H9 (cell line): ENCODE measurements at regions not wholly inside any gene's neighbourhood (a gene's known extent, or its start where the extent isn't known, plus 50 kb on each side); places are given as distances from the start of the nearest gene placed in this dataset.

Experiments
- DNase-seq: peaks from one replicate; pipeline ENCODE4 v3.0.0-alpha.2; 2017
- H2AFZ ChIP-seq: one replicate; pipeline ENCODE4 v1.6.1; 2013; ENCODE audit warnings: mild to moderate bottlenecking, low read length, control low read depth, moderate library complexity
- H2AK5ac ChIP-seq: 2 replicates; pipeline ENCODE4 v1.6.1; 2013; ENCODE audit warnings: low read length, control low read depth, mixed read lengths; ENCODE audit not compliant: insufficient read length
- H2BK120ac ChIP-seq: one replicate; pipeline ENCODE4 v1.6.1; 2013; ENCODE audit warnings: low read depth, mild to moderate bottlenecking, low read length, control low read depth, inconsistent platforms; ENCODE audit not compliant: poor library complexity, severe bottlenecking
- H2BK12ac ChIP-seq: 2 replicates; pipeline ENCODE4 v1.6.1; 2013; ENCODE audit warnings: low read length, control low read depth, mixed read lengths, low read depth; ENCODE audit not compliant: insufficient read length
- H2BK15ac ChIP-seq: 2 replicates; pipeline ENCODE4 v1.6.1; 2013; ENCODE audit warnings: low read depth, low read length, control low read depth
- H2BK20ac ChIP-seq: one replicate; pipeline ENCODE4 v1.6.1; 2013; ENCODE audit warnings: low read depth, mild to moderate bottlenecking, low read length, control low read depth, inconsistent platforms; ENCODE audit not compliant: poor library complexity, severe bottlenecking
- H2BK5ac ChIP-seq: 2 replicates; pipeline ENCODE4 v1.6.1; 2013; ENCODE audit warnings: low read length, control low read depth, mixed read lengths; ENCODE audit not compliant: insufficient read length
- H3K14ac ChIP-seq: 2 replicates; pipeline ENCODE4 v1.6.1; 2013; ENCODE audit warnings: low read length, control low read depth; ENCODE audit not compliant: insufficient read depth
- H3K18ac ChIP-seq: 2 replicates; pipeline ENCODE4 v1.6.1; 2013; ENCODE audit warnings: low read depth, mild to moderate bottlenecking, mixed read lengths, low read length, control low read depth; ENCODE audit not compliant: insufficient read length
- H3K23ac ChIP-seq: 2 replicates; pipeline ENCODE4 v1.6.1; 2013; ENCODE audit warnings: low read length, control low read depth, mixed read lengths, low read depth; ENCODE audit not compliant: insufficient read length
- H3K23me2 ChIP-seq: 2 replicates; pipeline ENCODE4 v1.6.1; 2013; ENCODE audit warnings: low read depth, mild to moderate bottlenecking, mixed read lengths, low read length, control low read depth; ENCODE audit not compliant: insufficient read length, poor library complexity, severe bottlenecking
- H3K27ac ChIP-seq: 2 replicates; pipeline ENCODE4 v1.5.1; 2013; ENCODE audit warnings: low read length, control low read depth, mixed read lengths, low read depth; ENCODE audit not compliant: insufficient read length
- H3K27me3 ChIP-seq: 2 replicates; pipeline ENCODE4 v1.6.1; 2013; ENCODE audit warnings: low read length, control low read depth, inconsistent platforms; ENCODE audit not compliant: insufficient read depth
- H3K4ac ChIP-seq: 2 replicates; pipeline ENCODE4 v1.6.1; 2013; ENCODE audit warnings: low read depth, mild to moderate bottlenecking, control low read depth, inconsistent platforms, low read length, moderate library complexity
- H3K4me1 ChIP-seq: 2 replicates; pipeline ENCODE4 v1.6.1; 2013; ENCODE audit warnings: low read length, control low read depth, inconsistent platforms; ENCODE audit not compliant: insufficient read depth
- H3K4me2 ChIP-seq: 2 replicates; pipeline ENCODE4 v1.6.1; 2013; ENCODE audit warnings: low read length, control low read depth, mixed read lengths; ENCODE audit not compliant: insufficient read length, insufficient read depth
- H3K56ac ChIP-seq: 2 replicates; pipeline ENCODE4 v1.6.1; 2013; ENCODE audit warnings: low read depth, mild to moderate bottlenecking, mixed read lengths, low read length, control low read depth; ENCODE audit not compliant: insufficient read length
- H3K79me1 ChIP-seq: 2 replicates; pipeline ENCODE4 v1.6.1; 2013; ENCODE audit warnings: low read depth, mild to moderate bottlenecking, moderate library complexity, low read length, control low read depth, inconsistent platforms; ENCODE audit not compliant: insufficient read depth, poor library complexity, severe bottlenecking
- H3K79me2 ChIP-seq: 2 replicates; pipeline ENCODE4 v1.6.1; 2013; ENCODE audit warnings: low read length, control low read depth, inconsistent platforms; ENCODE audit not compliant: insufficient read depth
- H3K9ac ChIP-seq: 2 replicates; pipeline ENCODE4 v1.6.1; 2013; ENCODE audit warnings: low read length, control low read depth, mixed read lengths; ENCODE audit not compliant: insufficient read length; ENCODE audit errors: extremely low read depth
- H3K9me3 ChIP-seq: one replicate; pipeline ENCODE4 v1.6.1; 2013; ENCODE audit warnings: low read depth, low read length, inconsistent platforms; ENCODE audit not compliant: control insufficient read depth
- H3T11ph ChIP-seq: one replicate; pipeline ENCODE4 v1.6.1; 2013; ENCODE audit warnings: mild to moderate bottlenecking, low read length, control low read depth, inconsistent platforms
- H4K20me1 ChIP-seq: one replicate; pipeline ENCODE4 v1.6.1; 2013; ENCODE audit not compliant: control insufficient read depth, insufficient read length, insufficient read depth
- H4K5ac ChIP-seq: 2 replicates; pipeline ENCODE4 v1.6.1; 2013; ENCODE audit warnings: low read depth, mild to moderate bottlenecking, mixed read lengths, low read length, control low read depth; ENCODE audit not compliant: insufficient read length
- H4K8ac ChIP-seq: replicated peaks from 2 replicates; pipeline ENCODE4 v1.6.1; 2013; ENCODE audit warnings: low read length, control low read depth, mixed read lengths, low read depth; ENCODE audit not compliant: insufficient read length
- H4K91ac ChIP-seq: 2 replicates; pipeline ENCODE4 v1.6.1; 2013; ENCODE audit warnings: low read depth, mild to moderate bottlenecking, moderate library complexity, mixed read lengths, low read length, control low read depth; ENCODE audit not compliant: insufficient read length
- H3K27ac Mint-ChIP-seq, 3 experiments: 2 replicates in 2 of 3; 3 replicates in 1 of 3; pipeline ENCODE4 v1.8.0; 2020 to 2021; ENCODE audit warnings: mixed read lengths in 3 of 3, mild to moderate bottlenecking in 1 of 3, moderate library complexity in 1 of 3
- H3K27me3 Mint-ChIP-seq: 2 replicates; pipeline ENCODE4 v1.8.0; 2021; ENCODE audit warnings: low read depth, mild to moderate bottlenecking, moderate library complexity, mixed read lengths
- H3K36me3 Mint-ChIP-seq, 3 experiments: 2 replicates in 2 of 3; 3 replicates in 1 of 3; pipeline ENCODE4 v1.8.0; 2020 to 2021; ENCODE audit warnings: low read depth in 3 of 3, mixed read lengths in 3 of 3; ENCODE audit not compliant: insufficient read depth in 1 of 3
- H3K4me1 Mint-ChIP-seq, 2 experiments: 2 replicates each; pipeline ENCODE4 v1.8.0; 2020; ENCODE audit warnings: mixed read lengths in 2 of 2
- H3K4me3 Mint-ChIP-seq, 2 experiments: 2 replicates in 1 of 2; 3 replicates in 1 of 2; pipeline ENCODE4 v1.8.0; 2020 to 2021; ENCODE audit warnings: mild to moderate bottlenecking in 2 of 2, mixed read lengths in 2 of 2, moderate library complexity in 1 of 2
- H3K9me3 Mint-ChIP-seq, 2 experiments: 2 replicates in 1 of 2; 3 replicates in 1 of 2; pipeline ENCODE4 v1.8.0; 2020; ENCODE audit warnings: mild to moderate bottlenecking in 2 of 2, mixed read lengths in 2 of 2, moderate library complexity in 1 of 2
- CTCF ChIP-seq: fragments of 200-600 bp; sonication (generic); conservative IDR thresholded peaks from 3 replicates; pipeline ENCODE4 v1.8.0; 2021; ENCODE audit warnings: antibody characterized with exemption, mild to moderate bottlenecking
- WGBS: extraction: QIAGEN DNeasy Blood & Tissue Kit; methylation state at CpG from one replicate; pipeline ENCODE4 v1.1.7; 2013; ENCODE audit warnings: missing lambda C conversion rate, low lambda C conversion rate, mixed read lengths; ENCODE audit not compliant: insufficient read length; ENCODE audit errors: extremely low coverage; 5-methylcytosine and 5-hydroxymethylcytosine counted together

GRCh38 chr2:39852831-39853230 lies 73.8 kb upstream of the THUMPD2 start:
- Histone ChIP-seq H2BK20ac (no peak overlapping the region), H3K23me2 (no peaks in the 10 kb centered on the region), H2AFZ (no peak overlapping the region), H3K9ac (no peak overlapping the region), H3K14ac (no peak overlapping the region), H3K9me3 (no peaks in the 10 kb centered on the region), H4K8ac (no peak overlapping the region), H3K4me1 (no peaks in the 10 kb centered on the region), H3K18ac (no peak overlapping the region), H2BK120ac (no peak overlapping the region), H3K79me1 (no peaks in the 10 kb centered on the region), H3K23ac (no peak overlapping the region), H2BK12ac (no peak overlapping the region), H3K4ac (no peak overlapping the region), H3K56ac (no peak overlapping the region), H3K4me2 (no peak overlapping the region), H3K27ac (no peak overlapping the region), H2BK5ac (no peak overlapping the region), H2BK15ac (no peak overlapping the region), H2AK5ac (no peak overlapping the region), H4K91ac (no peak overlapping the region), H4K5ac (no peak overlapping the region), H3K27me3 (no peaks in the 10 kb centered on the region), H4K20me1 (no peaks in the 10 kb centered on the region), H3T11ph (no peak overlapping the region), H3K79me2 (no peaks in the 10 kb centered on the region)
- no peak for TF ChIP-seq CTCF
- DNase-seq = no peak
- H3K36me3 Mint-ChIP-seq = no peaks in the 10 kb centered on the region
- no peaks in the 10 kb centered on the region for H3K9me3 Mint-ChIP-seq
- WGBS = no CpG with 5 or more reads among the region's 1 CpG
- H3K4me1 Mint-ChIP-seq = peaks cover 13% of the 10 kb centered on the region in 2 experiments
- no peak overlapping the region for H3K4me3 Mint-ChIP-seq
- no peak overlapping the region for H3K27ac Mint-ChIP-seq
- H3K27me3 Mint-ChIP-seq = no peaks in the 10 kb centered on the region
